SU-DHL-6 (cell line): ENCODE measurements at regions not wholly inside any gene's neighbourhood (a gene's known extent, or its start where the extent isn't known, plus 50 kb on each side); places are given as distances from the start of the nearest gene placed in this dataset.

Source experiments
- H2AFZ ChIP-seq: fragments of 200-600 bp; sonication (generic); 2 replicates; pipeline ENCODE4 v1.6.1; 2014; ENCODE audit warnings: low read depth, mild to moderate bottlenecking, moderate library complexity, mixed read lengths, antibody characterized with exemption, low read length; ENCODE audit not compliant: severe bottlenecking
- H3F3A ChIP-seq: fragments of 200-600 bp; shearing (Covaris generic); 2 replicates; pipeline ENCODE4 v1.6.0; 2016; ENCODE audit warnings: antibody characterized with exemption, mild to moderate bottlenecking; ENCODE audit not compliant: insufficient read depth
- H3K27ac ChIP-seq: fragments of 200-600 bp; sonication (generic); 2 replicates; pipeline ENCODE4 v1.5.1; 2016; ENCODE audit warnings: low read depth, mild to moderate bottlenecking, low read length, moderate library complexity, mixed read lengths
- H3K27me3 ChIP-seq: fragments of 200-600 bp; sonication (generic), shearing (Covaris generic); 2 replicates; pipeline ENCODE4 v1.6.0; 2014; ENCODE audit warnings: mild to moderate bottlenecking, low read length
- H3K36me3 ChIP-seq: fragments of 200-600 bp; sonication (generic); 2 replicates; pipeline ENCODE4 v1.6.1; 2014; ENCODE audit warnings: mild to moderate bottlenecking, low read length, mixed read lengths
- H3K4me2 ChIP-seq: fragments of 300-600, 200-600 bp; shearing (Covaris generic), sonication (generic); 2 replicates; pipeline ENCODE4 v1.6.0; 2014; ENCODE audit warnings: low read length, low read depth, mild to moderate bottlenecking; ENCODE audit not compliant: poor library complexity, severe bottlenecking
- H3K4me3 ChIP-seq: fragments of 200-600 bp; sonication (generic); 2 replicates; pipeline ENCODE4 v1.5.1; 2014; ENCODE audit warnings: antibody characterized with exemption, low read length, mild to moderate bottlenecking, mixed read lengths; ENCODE audit not compliant: insufficient read depth, poor library complexity, severe bottlenecking
- H3K79me2 ChIP-seq: fragments of 200-600 bp; sonication (generic); 2 replicates; pipeline ENCODE4 v1.6.1; 2014; ENCODE audit warnings: mild to moderate bottlenecking, low read length, moderate library complexity; ENCODE audit not compliant: insufficient read depth
- H3K9ac ChIP-seq: fragments of 200-600 bp; sonication (generic); 2 replicates; pipeline ENCODE4 v1.7.0; 2014; ENCODE audit warnings: mild to moderate bottlenecking, low read length
- H3K9me2 ChIP-seq: fragments of 200-600 bp; sonication (generic); replicated peaks from 2 replicates; pipeline ENCODE4 v1.6.1; 2014; ENCODE audit warnings: low read length; ENCODE audit not compliant: insufficient read depth
- H3K9me3 ChIP-seq: fragments of 200-600 bp; sonication (generic); 2 replicates; pipeline ENCODE4 v1.6.1; 2014; ENCODE audit warnings: low read length, mixed read lengths; ENCODE audit not compliant: insufficient read depth
- H4K20me1 ChIP-seq: fragments of 200-600 bp; sonication (generic); 2 replicates; pipeline ENCODE4 v1.6.1; 2014; ENCODE audit warnings: low read depth, mild to moderate bottlenecking, antibody characterized with exemption, low read length, moderate library complexity, mixed read lengths
- CTCF ChIP-seq: fragments of 200-600 bp; sonication (generic); IDR thresholded peaks from one replicate; pipeline ENCODE4 v1.5.1; 2017; ENCODE audit warnings: antibody characterized with exemption, mild to moderate bottlenecking, low read length, moderate library complexity; ENCODE audit not compliant: insufficient read depth, poor library complexity, severe bottlenecking
- EZH2phosphoT487 ChIP-seq: fragments of 200-600 bp; sonication (generic), shearing (Covaris generic); conservative IDR thresholded peaks from 2 replicates; pipeline ENCODE4 v1.6.1; 2018; ENCODE audit warnings: mild to moderate bottlenecking, antibody characterized with exemption, low read length, moderate library complexity, mixed read lengths

GRCh38 chr18:1464444-1465217 is 560.0 kb downstream of the ADCYAP1 start:
- Histone ChIP-seq H3K9me3 (no peaks in the 10 kb centered on the region), H3K9me2 (no peaks in the 10 kb centered on the region), H2AFZ (no peak overlapping the region), H3K36me3 (no peaks in the 10 kb centered on the region), H3K27me3 (no peaks in the 10 kb centered on the region), H3F3A (no peaks in the 10 kb centered on the region), H3K4me2 (no peak overlapping the region), H3K9ac (no peak overlapping the region), H3K27ac (no peak overlapping the region), H3K4me3 (no peak overlapping the region), H4K20me1 (no peaks in the 10 kb centered on the region), H3K79me2 (no peaks in the 10 kb centered on the region)
- TF ChIP-seq EZH2phosphoT487 (no peak), CTCF (no peak)

GRCh38 chr18:1466035-1466434 is 561.4 kb downstream of the ADCYAP1 start:
- H3K36me3 ChIP-seq = no peaks in the 10 kb centered on the region
- H4K20me1 ChIP-seq = no peaks in the 10 kb centered on the region
- TF ChIP-seq CTCF = no peak
- TF ChIP-seq EZH2phosphoT487 = no peak
- H3K9me3 ChIP-seq = no peaks in the 10 kb centered on the region
- no peak overlapping the region for H3K4me2 ChIP-seq
- H3K9ac ChIP-seq = no peak overlapping the region
- no peak overlapping the region for H2AFZ ChIP-seq
- no peaks in the 10 kb centered on the region for H3K9me2 ChIP-seq
- H3F3A ChIP-seq = no peaks in the 10 kb centered on the region
- H3K4me3 ChIP-seq = no peak overlapping the region
- H3K79me2 ChIP-seq = no peaks in the 10 kb centered on the region
- H3K27ac ChIP-seq = no peak overlapping the region
- H3K27me3 ChIP-seq = no peaks in the 10 kb centered on the region

- H4K20me1 ChIP-seq = no peaks in the 10 kb centered on the region
Observed at GRCh38 chr18:1467461-1467964, 562.8 kb downstream of the ADCYAP1 start.

More at GRCh38 chr18:1467461-1467964, 562.8 kb downstream of the ADCYAP1 start:
- H3K36me3 ChIP-seq = no peaks in the 10 kb centered on the region
- H3K9me2 ChIP-seq = no peaks in the 10 kb centered on the region
- H3K4me3 ChIP-seq = no peak overlapping the region
- no peak overlapping the region for H3K27ac ChIP-seq
- no peaks in the 10 kb centered on the region for H3K79me2 ChIP-seq
- no peak overlapping the region for H3K4me2 ChIP-seq
- no peaks in the 10 kb centered on the region for H3K9me3 ChIP-seq
- H3K9ac ChIP-seq = no peak overlapping the region
- H2AFZ ChIP-seq = no peak overlapping the region
- H3F3A ChIP-seq = no peaks in the 10 kb centered on the region
- TF ChIP-seq EZH2phosphoT487 (no peak), CTCF (no peak)
- H3K27me3 ChIP-seq = no peaks in the 10 kb centered on the region
